ENCODE measurements at regions not wholly inside any gene's neighbourhood (a gene's known extent, or its start where the extent isn't known, plus 50 kb on each side); places are given as distances from the start of the nearest gene placed in this dataset.

GRCh38 chr6:14455427-14455826, 337.9 kb downstream of the CD83 start:
- no peak for TF ChIP-seq CTCF (conservative IDR thresholded peaks at IDR 0.05)
- no peaks in the 10 kb centered on the region for H3K9me3 Mint-ChIP-seq
- H3K27ac Mint-ChIP-seq (ENCODE audit: unreplicated experiment), result no peak overlapping the region
- no peak overlapping the region for H3K4me3 Mint-ChIP-seq
- peaks cover 23% of the 10 kb centered on the region for H3K27me3 Mint-ChIP-seq (ENCODE audit: low read depth)
- no peak for DNase-seq (ENCODE audit: low read depth, low spot score)
- H3K36me3 Mint-ChIP-seq (ENCODE audit: low read depth), result no peaks in the 10 kb centered on the region
- H3K4me1 Mint-ChIP-seq, result peaks cover 9% of the 10 kb centered on the region

- DNase-seq (ENCODE audit: low read depth, low spot score), result no peak
Observed at GRCh38 chr6:14455876-14456648, 338.5 kb downstream of the CD83 start.

DNA sequence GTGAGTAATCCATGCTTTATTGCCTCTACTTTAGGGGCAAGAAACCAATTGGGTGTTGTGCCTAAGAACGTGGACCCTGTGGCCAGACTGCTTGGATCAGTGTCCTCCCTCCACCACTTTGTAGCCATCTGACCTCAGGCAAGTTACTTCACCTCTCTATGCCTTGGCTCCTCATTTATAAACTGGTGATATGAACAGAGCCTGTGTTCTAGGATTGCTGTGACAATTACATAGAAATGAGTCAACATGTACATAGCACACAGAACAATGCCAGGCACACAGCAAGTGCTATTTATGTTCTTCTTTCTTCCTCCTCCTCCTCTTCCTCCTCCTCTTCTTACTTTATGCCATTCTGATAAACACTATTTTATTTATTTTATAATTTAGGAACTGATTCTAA, 339.4 kb downstream of the CD83 start:
- Mint-ChIP-seq H3K27ac (ENCODE audit: unreplicated experiment) (no peak overlapping the region), H3K36me3 (ENCODE audit: low read depth) (no peaks in the 10 kb centered on the region), H3K27me3 (ENCODE audit: low read depth) (peaks cover 14% of the 10 kb centered on the region), H3K9me3 (no peaks in the 10 kb centered on the region), H3K4me1 (peaks cover 5% of the 10 kb centered on the region), H3K4me3 (no peak overlapping the region)
- TF ChIP-seq CTCF (conservative IDR thresholded peaks at IDR 0.05), result no peak
- no peak for DNase-seq (ENCODE audit: low read depth, low spot score)

More at GRCh38 chr6:14455876-14456648, 338.5 kb downstream of the CD83 start:
- peaks cover 18% of the 10 kb centered on the region for H3K27me3 Mint-ChIP-seq (ENCODE audit: low read depth)
- peaks cover 5% of the 10 kb centered on the region for H3K4me1 Mint-ChIP-seq
- no peak overlapping the region for H3K27ac Mint-ChIP-seq (ENCODE audit: unreplicated experiment)
- no peaks in the 10 kb centered on the region for H3K36me3 Mint-ChIP-seq (ENCODE audit: low read depth)
- no peak for TF ChIP-seq CTCF (conservative IDR thresholded peaks at IDR 0.05)
- no peak overlapping the region for H3K4me3 Mint-ChIP-seq
- H3K9me3 Mint-ChIP-seq, result no peaks in the 10 kb centered on the region

- H3K9me3 Mint-ChIP-seq, result peaks cover 3% of the 10 kb centered on the region
- peaks cover 3% of the 10 kb centered on the region for H3K36me3 Mint-ChIP-seq (ENCODE audit: low read depth)
- DNase-seq (ENCODE audit: low read depth, low spot score), result no peak
- H3K27me3 Mint-ChIP-seq (ENCODE audit: low read depth), result peaks cover 6% of the 10 kb centered on the region
- H3K27ac Mint-ChIP-seq (ENCODE audit: unreplicated experiment), result no peak overlapping the region
- H3K4me1 Mint-ChIP-seq, result peaks cover 5% of the 10 kb centered on the region
- TF ChIP-seq CTCF (conservative IDR thresholded peaks at IDR 0.05), result no peak
- H3K4me3 Mint-ChIP-seq, result no peak overlapping the region
Observed at GRCh38 chr6:14458669-14459266, 341.2 kb downstream of the CD83 start.

GRCh38 chr6:14459315-14459714, 341.7 kb downstream of the CD83 start:
- Mint-ChIP-seq H3K9me3 (peaks cover 3% of the 10 kb centered on the region), H3K4me1 (peaks cover 5% of the 10 kb centered on the region), H3K36me3 (ENCODE audit: low read depth) (peaks cover 3% of the 10 kb centered on the region), H3K4me3 (no peak overlapping the region), H3K27me3 (ENCODE audit: low read depth) (peaks cover 4% of the 10 kb centered on the region), H3K27ac (ENCODE audit: unreplicated experiment) (no peak overlapping the region)
- no peak for TF ChIP-seq CTCF (conservative IDR thresholded peaks at IDR 0.05)
- DNase-seq (ENCODE audit: low read depth, low spot score), result no peak
